GM23338 (cell line): ENCODE measurements at regions not wholly inside any gene's neighbourhood (a gene's known extent, or its start where the extent isn't known, plus 50 kb on each side); places are given as distances from the start of the nearest gene placed in this dataset.

Experiments
- CREB1 ChIP-seq: fragments of 250-450 bp; sonication (Bioruptor Pico); IDR thresholded peaks from 2 replicates; pipeline ENCODE4 v1.5.0; 2020; ENCODE audit warnings: low read depth, mild to moderate bottlenecking, moderate library complexity
- CTCF ChIP-seq, 2 experiments: fragments of 200-600 bp in 1 of 2; sonication (generic) in 1 of 2; conservative IDR thresholded peaks; 2 replicates each; pipeline versions ENCODE4 v1.5.1 to v1.6.1; 2016 to 2017; ENCODE audit warnings: antibody characterized with exemption in 2 of 2, low read depth in 2 of 2, mild to moderate bottlenecking in 2 of 2, moderate library complexity in 1 of 2
- EZH2 ChIP-seq: fragments of 200-600 bp; sonication (generic); IDR thresholded peaks from one replicate; pipeline ENCODE4 v1.8.0; 2017; ENCODE audit warnings: antibody characterized with exemption, mild to moderate bottlenecking, low read depth; ENCODE audit not compliant: unreplicated experiment
- TF ChIP-seq, protein P1 (sequence below): IDR thresholded peaks from one replicate; pipeline ENCODE4 v1.6.1; 2018; ENCODE audit warnings: antibody characterized with exemption; ENCODE audit not compliant: unreplicated experiment

DNA sequence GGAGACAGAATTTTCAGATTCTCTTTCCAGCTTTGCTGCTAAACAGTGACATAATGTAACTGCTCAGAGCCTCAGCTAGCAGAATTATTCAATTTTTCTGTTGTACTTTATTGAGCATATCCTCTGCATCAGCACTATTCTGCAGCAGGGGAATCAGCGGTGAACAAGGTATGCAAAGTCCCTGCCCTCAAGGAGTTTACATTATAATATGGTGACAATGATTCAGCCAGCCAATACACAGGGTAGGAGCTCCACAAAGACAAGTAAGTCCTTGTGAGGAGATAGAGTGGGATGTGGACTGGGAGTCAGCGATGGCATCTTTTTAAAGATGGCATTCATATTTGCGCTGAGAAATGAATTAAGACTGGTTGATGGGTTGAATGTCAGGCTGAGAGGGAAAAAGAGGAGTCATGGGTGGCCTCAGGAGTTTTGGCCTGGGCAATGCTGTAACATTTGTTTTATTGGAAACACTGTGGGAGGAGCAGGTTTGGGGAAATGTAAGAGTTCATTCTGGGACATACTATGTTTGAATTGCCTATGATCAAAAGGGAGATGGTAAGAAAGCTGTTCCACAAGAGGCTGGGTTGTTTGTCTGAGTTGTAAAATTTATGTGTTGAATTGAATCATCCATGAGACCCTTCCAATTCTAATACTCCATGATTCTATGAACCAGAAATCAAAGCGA lies 194.5 kb downstream of the PLK2 start:
- TF ChIP-seq EZH2 = no peak
- TF ChIP-seq, protein P1, sequence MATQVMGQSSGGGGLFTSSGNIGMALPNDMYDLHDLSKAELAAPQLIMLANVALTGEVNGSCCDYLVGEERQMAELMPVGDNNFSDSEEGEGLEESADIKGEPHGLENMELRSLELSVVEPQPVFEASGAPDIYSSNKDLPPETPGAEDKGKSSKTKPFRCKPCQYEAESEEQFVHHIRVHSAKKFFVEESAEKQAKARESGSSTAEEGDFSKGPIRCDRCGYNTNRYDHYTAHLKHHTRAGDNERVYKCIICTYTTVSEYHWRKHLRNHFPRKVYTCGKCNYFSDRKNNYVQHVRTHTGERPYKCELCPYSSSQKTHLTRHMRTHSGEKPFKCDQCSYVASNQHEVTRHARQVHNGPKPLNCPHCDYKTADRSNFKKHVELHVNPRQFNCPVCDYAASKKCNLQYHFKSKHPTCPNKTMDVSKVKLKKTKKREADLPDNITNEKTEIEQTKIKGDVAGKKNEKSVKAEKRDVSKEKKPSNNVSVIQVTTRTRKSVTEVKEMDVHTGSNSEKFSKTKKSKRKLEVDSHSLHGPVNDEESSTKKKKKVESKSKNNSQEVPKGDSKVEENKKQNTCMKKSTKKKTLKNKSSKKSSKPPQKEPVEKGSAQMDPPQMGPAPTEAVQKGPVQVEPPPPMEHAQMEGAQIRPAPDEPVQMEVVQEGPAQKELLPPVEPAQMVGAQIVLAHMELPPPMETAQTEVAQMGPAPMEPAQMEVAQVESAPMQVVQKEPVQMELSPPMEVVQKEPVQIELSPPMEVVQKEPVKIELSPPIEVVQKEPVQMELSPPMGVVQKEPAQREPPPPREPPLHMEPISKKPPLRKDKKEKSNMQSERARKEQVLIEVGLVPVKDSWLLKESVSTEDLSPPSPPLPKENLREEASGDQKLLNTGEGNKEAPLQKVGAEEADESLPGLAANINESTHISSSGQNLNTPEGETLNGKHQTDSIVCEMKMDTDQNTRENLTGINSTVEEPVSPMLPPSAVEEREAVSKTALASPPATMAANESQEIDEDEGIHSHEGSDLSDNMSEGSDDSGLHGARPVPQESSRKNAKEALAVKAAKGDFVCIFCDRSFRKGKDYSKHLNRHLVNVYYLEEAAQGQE = no peak
- TF ChIP-seq CTCF (conservative IDR thresholded peaks at IDR 0.05; ENCODE audit: low read depth in 2 of 2) = no peak
- no peak for TF ChIP-seq CREB1
